SK-N-SH treated with all-trans-retinoic acid at 6 μM for 48 hours (cell line): ENCODE measurements at regions not wholly inside any gene's neighbourhood (a gene's known extent, or its start where the extent isn't known, plus 50 kb on each side); places are given as distances from the start of the nearest gene placed in this dataset.

Experiments
- ARNTL ChIP-seq: fragments of 450-650 bp; formaldehyde crosslinking; IDR thresholded peaks from 2 replicates; pipeline ENCODE4 v1.5.0; 2020; ENCODE audit warnings: low read depth, mild to moderate bottlenecking, moderate library complexity, borderline replicate concordance
- CREB5 ChIP-seq: fragments of 250-450 bp; sonication (Bioruptor Pico); IDR thresholded peaks from 2 replicates; pipeline ENCODE4 v1.5.1; 2020; ENCODE audit warnings: low read depth, mild to moderate bottlenecking, moderate library complexity
- CSRNP3 ChIP-seq: fragments of 250-450 bp; sonication (Bioruptor Pico); IDR thresholded peaks from 2 replicates; pipeline ENCODE4 v1.5.1; 2021; ENCODE audit warnings: mild to moderate bottlenecking, moderate library complexity
- ESRRG ChIP-seq: fragments of 250-450 bp; sonication (Bioruptor Pico); IDR thresholded peaks from 2 replicates; pipeline ENCODE4 v1.6.1; 2021; ENCODE audit warnings: mild to moderate bottlenecking
- GLIS3 ChIP-seq: fragments of 250-450 bp; sonication (Bioruptor Pico); IDR thresholded peaks from 2 replicates; pipeline ENCODE4 v1.5.0; 2020; ENCODE audit warnings: mild to moderate bottlenecking, moderate library complexity
- ISL1 ChIP-seq: fragments of 250-450 bp; sonication (Bioruptor Pico); IDR thresholded peaks from 2 replicates; pipeline ENCODE4 v2.1.2; 2022; ENCODE audit warnings: mild to moderate bottlenecking, moderate library complexity
- PATZ1 ChIP-seq: fragments of 250-450 bp; sonication (Bioruptor Pico); IDR thresholded peaks from 2 replicates; pipeline ENCODE4 v1.8.0; 2020; ENCODE audit warnings: mild to moderate bottlenecking, moderate library complexity, borderline replicate concordance
- PPARA ChIP-seq: fragments of 250-450 bp; sonication (Bioruptor Pico); IDR thresholded peaks from 2 replicates; pipeline ENCODE4 v1.5.0; 2020; ENCODE audit warnings: mild to moderate bottlenecking, borderline replicate concordance
- RARB ChIP-seq: fragments of 250-450 bp; sonication (Bioruptor Pico); IDR thresholded peaks from 2 replicates; pipeline ENCODE4 v1.8.0; 2021; ENCODE audit warnings: mild to moderate bottlenecking, moderate library complexity
- TOX ChIP-seq: fragments of 250-450 bp; sonication (Bioruptor Pico); IDR thresholded peaks from 2 replicates; pipeline ENCODE4 v1.8.0; 2021; ENCODE audit warnings: mild to moderate bottlenecking, moderate library complexity, borderline replicate concordance
- ZC3H10 ChIP-seq: fragments of 250-450 bp; sonication (Bioruptor Pico); IDR thresholded peaks from 2 replicates; pipeline ENCODE4 v1.5.1; 2021; ENCODE audit warnings: mild to moderate bottlenecking, moderate library complexity
- ZNF70 ChIP-seq: fragments of 450-650 bp; formaldehyde crosslinking; IDR thresholded peaks from 2 replicates; pipeline ENCODE4 v1.5.0; 2020; ENCODE audit warnings: mild to moderate bottlenecking, moderate library complexity
- ZNF8 ChIP-seq: fragments of 450-650 bp; formaldehyde crosslinking; IDR thresholded peaks from 2 replicates; pipeline ENCODE4 v1.5.0; 2020; ENCODE audit warnings: mild to moderate bottlenecking, moderate library complexity

GRCh38 chr6:80488190-80488589 lies 381.7 kb downstream of the BCKDHB start:
- no peak for TF ChIP-seq CREB5 (CRISPR knock-in tag)
- no peak for TF ChIP-seq ZC3H10 (CRISPR knock-in tag)
- TF ChIP-seq ARNTL (CRISPR knock-in tag) = no peak
- TF ChIP-seq ZNF8 (CRISPR knock-in tag) = no peak
- no peak for TF ChIP-seq ZNF70 (CRISPR knock-in tag)
- TF ChIP-seq CSRNP3 (CRISPR knock-in tag) = no peak
- no peak for TF ChIP-seq ISL1 (CRISPR knock-in tag)
- no peak for TF ChIP-seq ESRRG
- TF ChIP-seq TOX (CRISPR knock-in tag) = no peak
- TF ChIP-seq PPARA (CRISPR knock-in tag) = no peak
- no peak for TF ChIP-seq PATZ1 (CRISPR knock-in tag)
- no peak for TF ChIP-seq RARB (CRISPR knock-in tag)
- TF ChIP-seq GLIS3 = no peak
